ENCODE measurements at regions not wholly inside any gene's neighbourhood (a gene's known extent, or its start where the extent isn't known, plus 50 kb on each side); places are given as distances from the start of the nearest gene placed in this dataset.
"Not testable (repeated sequence)": the region's sequence is repeated elsewhere in the genome, so short reads cannot be mapped to it uniquely, and the experiment has no call there.

DNA sequence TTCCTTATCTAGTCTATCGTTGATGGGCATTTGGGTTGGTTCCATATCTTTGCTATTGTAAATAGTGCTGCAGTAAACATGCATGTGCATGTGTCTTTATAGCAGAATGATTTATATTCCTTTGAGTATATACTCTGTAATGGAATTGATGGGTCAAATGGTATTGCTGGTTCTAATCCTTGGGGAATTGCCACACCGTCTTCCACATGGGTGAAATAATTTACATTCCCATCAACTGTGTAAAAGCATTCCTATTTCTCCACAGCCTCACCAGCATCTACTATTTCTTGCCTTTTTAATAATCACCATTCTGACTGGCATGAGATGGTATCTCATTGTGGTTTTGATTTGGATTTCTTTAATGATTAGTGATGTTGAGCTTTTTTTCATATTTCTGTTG is 430.5 kb upstream of the TMPRSS15 start:
- DNase-seq = not testable (repeated sequence)

DNA sequence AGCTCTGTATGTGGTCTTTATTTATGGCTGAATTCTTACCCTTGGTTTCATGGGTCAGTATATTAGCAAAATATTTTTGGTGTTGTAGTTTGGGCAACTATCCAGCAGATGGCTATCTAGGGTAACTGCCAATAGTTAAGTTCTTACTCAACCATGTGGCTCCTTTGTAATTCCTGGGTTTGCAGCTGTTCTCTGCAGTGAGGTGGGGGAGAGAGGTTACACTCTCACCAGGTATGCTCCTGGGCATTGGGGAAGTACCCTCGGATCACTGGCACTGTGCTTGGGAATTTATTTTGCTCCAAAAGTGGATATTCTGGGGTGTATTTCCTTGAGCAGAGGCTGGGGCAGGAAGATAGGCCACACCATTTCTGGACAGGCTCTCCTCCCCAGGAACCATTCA is 436.7 kb upstream of the TMPRSS15 start:
- DNase-seq = no peak

DNA sequence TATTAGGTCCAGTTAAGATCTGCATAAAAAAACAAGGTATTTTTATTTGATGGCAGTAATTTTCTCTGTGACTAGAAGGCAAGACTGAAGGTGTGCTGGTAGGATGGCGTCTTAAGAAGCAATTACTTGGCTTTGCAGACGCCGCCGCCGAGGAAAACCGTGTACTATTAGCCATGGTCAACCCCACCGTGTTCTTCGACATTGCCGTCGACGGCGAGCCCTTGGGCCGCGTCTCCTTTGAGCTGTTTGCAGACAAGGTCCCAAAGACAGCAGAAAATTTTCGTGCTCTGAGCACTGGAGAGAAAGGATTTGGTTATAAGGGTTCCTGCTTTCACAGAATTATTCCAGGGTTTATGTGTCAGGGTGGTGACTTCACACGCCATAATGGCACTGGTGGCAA is 454.0 kb upstream of the TMPRSS15 start:
- not testable (repeated sequence) for DNase-seq

DNA sequence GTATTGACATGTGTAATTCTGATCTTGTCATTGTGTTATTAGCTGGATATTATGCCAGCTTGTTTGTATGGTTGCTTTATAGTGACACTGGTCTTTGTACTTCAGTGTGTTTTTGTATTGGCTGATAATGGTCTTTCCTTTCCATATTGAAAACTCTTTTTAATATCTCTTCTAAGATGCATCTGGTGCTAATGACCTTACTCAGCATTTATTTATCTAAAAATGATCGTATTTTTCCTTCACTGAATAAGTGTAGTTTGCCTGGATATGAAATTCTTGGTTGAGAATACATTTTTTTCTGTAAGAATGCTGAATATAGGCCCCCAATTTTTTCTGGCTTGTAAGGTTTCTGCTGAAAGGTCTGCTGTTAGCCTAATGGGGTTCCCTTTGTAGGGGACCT is 465.5 kb upstream of the TMPRSS15 start:
- no peak for DNase-seq

- DNase-seq = no peak
Observed at GRCh38 chr21:18877917-18878316, 474.3 kb upstream of the TMPRSS15 start.

DNA sequence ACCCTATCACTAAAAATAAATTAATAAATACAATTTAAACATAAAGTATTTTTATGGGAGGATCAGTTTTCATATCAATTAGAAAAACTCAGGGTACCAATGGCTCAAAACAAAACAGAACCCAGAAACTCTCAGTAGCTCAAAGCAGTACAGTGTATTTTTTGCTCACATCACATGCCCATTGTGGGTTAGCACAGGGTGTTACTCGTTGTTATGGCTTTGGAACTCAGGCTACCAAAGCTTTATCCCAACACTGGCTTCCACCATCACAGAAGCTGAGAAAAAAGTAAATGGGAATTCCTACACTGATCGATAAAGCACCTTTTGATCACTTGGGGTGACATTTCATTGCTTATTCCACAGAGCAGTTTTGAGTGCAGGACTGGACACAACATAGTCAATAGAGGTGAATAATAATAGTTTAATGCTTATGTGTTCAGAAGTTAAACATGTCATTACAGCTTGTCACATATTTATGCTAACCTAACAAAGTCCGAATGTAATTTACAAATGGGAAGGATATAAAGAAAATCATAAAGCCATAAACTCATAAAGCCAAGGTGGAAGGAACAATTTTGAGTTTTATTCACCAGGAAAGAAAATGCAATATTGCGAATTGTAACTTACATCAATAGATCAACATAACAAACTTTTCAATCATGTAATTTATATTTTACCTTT is 484.5 kb upstream of the TMPRSS15 start:
- no peak for DNase-seq

- DNase-seq = no peak
Observed at GRCh38 chr21:18893406-18893805, 489.8 kb upstream of the TMPRSS15 start.

DNA sequence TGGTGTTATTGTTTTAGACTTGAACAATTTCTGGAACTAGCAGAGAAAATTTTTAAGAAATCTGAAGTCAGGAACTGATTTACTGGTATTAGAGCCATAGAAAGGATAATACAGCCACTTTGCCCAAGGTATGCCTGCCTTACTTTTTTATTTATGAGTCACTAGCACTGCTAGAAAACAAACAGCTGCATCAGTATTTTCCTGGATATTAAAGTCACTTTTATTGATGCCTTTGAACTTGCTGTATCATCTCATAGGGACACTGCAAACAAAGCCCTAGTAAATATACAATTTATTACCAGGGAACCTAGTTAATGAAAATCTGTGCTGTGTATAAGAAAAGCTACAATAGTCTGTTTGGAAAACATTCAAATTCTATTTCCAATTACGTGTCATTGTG is 490.8 kb upstream of the TMPRSS15 start:
- no peak for DNase-seq

GRCh38 chr21:18899261-18899660 is 495.7 kb upstream of the TMPRSS15 start:
- no peak for DNase-seq

GRCh38 chr21:18902660-18903059 is 499.1 kb upstream of the TMPRSS15 start:
- no peak for DNase-seq

DNA sequence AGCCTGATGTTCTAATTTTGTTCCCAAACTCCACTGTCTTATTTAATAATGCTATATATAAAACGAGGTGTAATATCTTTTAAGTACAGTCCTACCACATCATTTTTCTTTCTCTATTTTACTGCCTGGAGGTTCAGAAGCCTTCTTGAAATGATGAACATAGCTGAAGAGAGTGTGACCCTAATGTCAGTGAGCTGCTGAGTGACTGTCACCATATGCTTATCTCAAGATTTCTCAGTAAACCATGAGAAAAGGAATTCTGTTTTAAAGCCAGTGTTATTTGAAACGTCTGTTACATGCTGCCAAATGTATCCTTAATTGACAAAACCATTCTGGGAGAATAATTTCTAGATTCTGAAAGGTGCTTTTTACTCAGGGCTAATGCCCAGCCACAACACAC is 503.5 kb upstream of the TMPRSS15 start:
- no peak for DNase-seq

- DNase-seq = no peak
Observed at GRCh38 chr21:18908641-18909040, 505.1 kb upstream of the TMPRSS15 start.

DNA sequence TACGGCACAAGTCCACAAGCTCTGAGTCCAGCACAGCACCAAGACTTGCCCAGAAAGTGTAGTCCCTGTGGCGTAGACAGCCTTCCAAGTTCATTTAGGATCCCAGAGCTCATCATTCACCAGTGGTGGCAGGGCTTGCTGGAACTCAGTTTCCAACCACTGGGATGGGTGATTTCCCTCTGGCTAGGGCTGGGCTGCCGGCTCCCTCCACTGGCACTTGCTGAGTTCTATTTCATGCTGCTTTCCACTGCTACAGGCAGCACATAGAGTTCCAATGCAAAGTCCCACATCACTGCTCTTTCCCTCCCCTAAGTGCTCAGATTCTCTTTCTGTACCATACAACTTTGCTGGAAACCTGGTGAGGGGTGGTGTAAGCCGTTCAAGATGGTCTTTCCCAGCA is 510.3 kb upstream of the TMPRSS15 start:
- DNase-seq = no peak

DNA sequence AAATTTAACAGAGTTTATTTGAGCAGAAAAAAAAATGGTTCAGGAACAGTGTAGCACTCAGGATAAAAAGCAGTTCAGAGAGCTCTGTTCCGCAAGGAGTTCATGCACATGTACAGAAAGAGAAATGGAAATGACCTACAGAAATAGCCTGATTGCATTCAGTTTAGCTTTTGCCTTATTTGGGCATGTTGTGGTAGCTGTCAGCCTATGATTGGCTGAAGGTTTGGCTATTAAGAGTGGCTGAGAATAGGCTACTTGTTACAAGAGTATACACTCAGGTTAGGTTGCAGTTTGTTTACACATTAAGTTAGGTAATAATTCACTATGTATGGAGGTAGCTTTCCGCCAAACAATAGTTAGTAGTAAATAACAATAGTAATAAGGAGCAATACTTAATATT is 511.0 kb upstream of the TMPRSS15 start:
- no peak for DNase-seq

DNA sequence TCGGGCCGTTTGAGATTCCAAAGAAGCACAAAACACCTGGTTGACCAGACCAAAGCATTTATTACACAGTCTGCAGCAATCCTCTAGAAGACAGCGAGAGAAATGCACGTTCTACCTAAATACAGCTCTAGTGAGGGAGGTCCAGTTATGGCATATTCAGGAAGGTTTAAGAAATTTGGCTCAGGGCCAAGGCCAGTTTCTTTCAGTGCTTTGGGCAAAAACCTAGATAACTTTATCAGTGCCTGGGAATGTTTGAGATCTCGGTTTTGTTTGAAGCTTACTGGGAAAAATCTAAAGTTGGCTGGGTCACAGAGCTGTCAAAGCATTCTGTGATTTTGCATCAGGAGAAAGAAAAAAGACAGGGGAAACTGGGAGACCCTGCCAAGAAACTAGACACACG is 514.0 kb upstream of the TMPRSS15 start:
- no peak for DNase-seq

- DNase-seq = no peak
Observed at GRCh38 chr21:18931237-18931636, 527.7 kb upstream of the TMPRSS15 start.

DNA sequence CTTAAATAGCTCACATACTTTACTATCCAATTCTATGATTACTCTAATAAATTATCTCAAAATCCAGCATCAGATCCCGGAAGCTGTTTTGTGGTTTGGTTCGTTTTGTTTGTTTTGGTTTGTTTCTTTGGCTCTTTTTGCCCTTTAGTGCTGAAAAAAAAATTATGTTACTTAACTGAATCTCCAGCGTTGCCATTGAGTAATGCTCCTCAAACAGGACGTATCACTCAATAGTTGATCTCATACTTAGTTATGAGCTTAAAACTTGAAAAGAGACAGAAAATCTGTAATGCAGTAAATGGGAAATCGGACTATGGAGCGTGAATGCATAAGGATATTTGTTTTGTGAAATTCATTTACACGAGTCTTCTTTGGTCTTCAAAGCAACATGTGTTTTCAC is 533.8 kb upstream of the TMPRSS15 start:
- no peak for DNase-seq

DNA sequence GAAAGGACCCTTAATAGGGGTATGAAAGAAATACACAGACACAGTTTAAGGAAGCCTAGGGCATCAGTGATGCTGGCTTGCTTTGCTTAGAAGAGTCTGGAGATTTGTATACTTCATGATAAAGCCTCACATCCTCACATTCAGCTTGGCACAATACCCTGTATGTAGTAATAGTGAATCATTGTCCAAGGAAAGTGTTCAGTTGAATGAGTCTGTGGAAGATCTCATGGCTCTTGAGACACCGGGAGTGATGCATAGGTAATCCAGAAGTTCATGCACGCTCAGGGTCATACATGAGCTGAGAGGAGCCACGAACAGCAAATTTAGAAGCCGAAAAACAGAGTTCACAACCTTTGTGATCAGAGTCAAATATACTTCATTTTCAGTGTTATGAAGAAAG is 537.2 kb upstream of the TMPRSS15 start:
- DNase-seq = no peak

- DNase-seq = no peak
Observed at GRCh38 chr21:18950045-18950740, 546.6 kb upstream of the TMPRSS15 start.

- no peak for DNase-seq
Observed at GRCh38 chr21:18951271-18952038, 547.9 kb upstream of the TMPRSS15 start.

- no peak for DNase-seq
Observed at GRCh38 chr21:18954441-18954844, 550.9 kb upstream of the TMPRSS15 start.

- DNase-seq = no peak
Observed at GRCh38 chr21:18959817-18960216, 556.2 kb upstream of the TMPRSS15 start.

DNA sequence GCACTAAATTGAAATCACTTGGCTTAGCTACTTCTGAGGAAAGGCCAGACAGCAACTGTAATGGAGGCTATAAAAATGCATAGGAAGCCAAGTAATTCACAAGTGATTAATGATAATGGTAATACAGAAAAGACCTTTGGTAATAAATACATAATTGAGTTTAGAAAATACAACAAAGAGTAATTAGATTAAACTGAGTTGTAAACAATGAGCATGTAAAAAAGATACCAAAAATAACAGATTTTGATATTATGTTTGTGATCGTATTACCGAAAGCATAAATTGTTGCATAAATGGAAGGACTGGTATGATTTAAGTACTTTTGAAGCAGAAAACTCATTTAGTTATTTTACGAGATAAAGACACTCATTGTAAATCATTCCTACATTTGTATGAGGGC is 556.7 kb upstream of the TMPRSS15 start:
- no peak for DNase-seq

- no peak for DNase-seq
Observed at GRCh38 chr21:18970416-18970815, 566.8 kb upstream of the TMPRSS15 start.

All from DMS153 (cell line).